HG03432 (cell line): ENCODE measurements at regions not wholly inside any gene's neighbourhood (a gene's known extent, or its start where the extent isn't known, plus 50 kb on each side); places are given as distances from the start of the nearest gene placed in this dataset.
"Not testable (repeated sequence)": the region's sequence is repeated elsewhere in the genome, so short reads cannot be mapped to it uniquely, and the experiment has no call there.

Source experiments
- ATAC-seq: cut with Tn5 transposase; IDR thresholded peaks from one replicate; pipeline ENCODE4 v1.9.1; 2021; ENCODE audit warnings: mild to moderate bottlenecking, moderate library complexity; ENCODE audit not compliant: unreplicated experiment

DNA sequence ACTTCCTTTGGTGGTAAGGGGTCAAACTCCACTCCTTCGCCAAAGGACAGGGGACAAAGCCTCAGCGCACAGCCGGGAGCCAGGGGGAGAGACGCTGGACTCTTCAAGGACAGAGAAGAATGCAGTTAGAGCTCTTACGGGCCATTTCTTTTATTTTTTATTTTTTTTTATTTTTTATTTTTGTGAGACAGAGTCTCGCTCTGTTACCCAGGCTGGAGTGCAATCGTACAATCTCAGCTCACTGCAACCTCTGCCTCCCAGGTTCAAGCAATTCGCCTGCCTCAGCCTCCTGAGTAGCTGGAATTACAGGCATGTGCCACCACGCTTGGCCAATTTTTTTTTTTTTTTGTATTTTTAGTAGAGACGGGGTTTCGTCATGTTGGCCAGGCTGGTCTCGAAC, 93.2 kb upstream of the RPH3AL start, which contains the start of gene RFLNB:
Gene RFLNB, minus strand, starts transcription at position 101 of the 400 bp plus-strand sequence.
- not testable (repeated sequence) for ATAC-seq

DNA sequence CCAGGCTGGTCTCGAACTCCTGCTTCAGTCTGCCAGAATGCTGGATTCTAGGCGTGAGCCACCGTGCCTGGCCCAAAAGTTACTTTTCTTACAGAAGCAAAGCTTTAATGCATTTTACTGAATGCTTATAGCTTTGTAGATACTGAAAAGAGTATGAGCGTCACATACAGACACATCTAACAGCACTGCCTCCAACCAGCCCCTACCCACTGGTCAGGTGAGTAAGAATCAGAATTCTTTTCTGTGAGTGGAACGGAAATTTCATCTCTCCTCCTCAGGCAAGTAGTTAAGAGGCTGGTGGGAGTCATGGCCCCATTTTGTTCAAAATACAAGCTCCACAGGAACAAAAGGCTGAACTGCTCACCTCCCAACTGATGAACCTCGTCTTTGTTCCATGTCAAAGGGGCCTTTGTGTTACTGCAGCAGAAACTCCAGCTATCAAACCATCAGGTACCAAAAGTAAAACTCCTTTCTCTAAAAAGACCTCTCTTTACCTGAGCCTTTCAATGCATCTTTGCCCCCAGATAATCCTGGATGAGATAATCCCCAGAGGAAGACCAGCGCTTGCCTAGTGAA, 92.4 kb upstream of the RPH3AL start:
- no peak for ATAC-seq

DNA sequence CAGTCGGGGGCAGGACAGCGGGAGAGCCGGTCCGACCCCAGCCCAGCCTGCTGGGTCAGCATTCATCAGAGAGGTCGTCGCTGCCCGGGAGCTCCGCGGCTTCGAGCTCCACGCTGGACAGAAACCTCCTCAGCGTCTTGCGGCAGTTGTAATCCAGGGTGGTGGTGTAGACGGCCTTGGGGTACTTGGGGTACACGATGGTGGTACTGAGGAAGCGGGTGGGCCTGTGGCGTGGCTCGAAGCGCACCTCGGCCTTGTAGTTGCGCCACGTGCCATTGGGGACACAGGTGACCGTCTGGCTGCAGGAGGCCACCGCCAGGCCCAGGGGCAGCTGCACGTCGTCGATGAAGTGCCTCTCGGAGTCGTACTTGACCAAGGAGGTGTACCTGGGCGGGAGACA, 90.5 kb upstream of the RPH3AL start:
- no peak for ATAC-seq

- ATAC-seq, result no peak
Observed at GRCh38 chr17:441155-441950, 88.7 kb upstream of the RPH3AL start.

DNA sequence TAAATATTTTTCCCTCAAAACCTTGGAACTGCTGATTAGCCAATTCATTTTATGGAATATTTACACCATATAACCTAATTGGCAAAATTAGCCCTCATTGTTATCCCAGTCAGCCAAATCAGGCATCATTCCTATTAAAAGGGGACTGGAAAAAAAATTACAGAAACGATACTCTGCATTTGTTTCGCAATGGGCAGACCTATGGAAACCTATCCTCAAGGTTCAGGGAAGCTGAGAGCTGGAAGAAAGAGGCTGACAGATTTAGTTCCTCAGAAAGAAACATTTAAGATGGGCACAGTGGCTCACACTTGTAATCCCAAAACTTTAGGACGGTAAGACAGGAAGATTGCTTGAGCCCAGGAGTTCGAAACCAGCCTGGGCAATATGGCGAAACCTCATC, 85.6 kb upstream of the RPH3AL start:
- no peak for ATAC-seq

- no peak for ATAC-seq
Observed at GRCh38 chr17:437545-437944, 84.9 kb upstream of the RPH3AL start.

GRCh38 chr17:436571-436970, 84.0 kb upstream of the RPH3AL start:
- ATAC-seq, result no peak

DNA sequence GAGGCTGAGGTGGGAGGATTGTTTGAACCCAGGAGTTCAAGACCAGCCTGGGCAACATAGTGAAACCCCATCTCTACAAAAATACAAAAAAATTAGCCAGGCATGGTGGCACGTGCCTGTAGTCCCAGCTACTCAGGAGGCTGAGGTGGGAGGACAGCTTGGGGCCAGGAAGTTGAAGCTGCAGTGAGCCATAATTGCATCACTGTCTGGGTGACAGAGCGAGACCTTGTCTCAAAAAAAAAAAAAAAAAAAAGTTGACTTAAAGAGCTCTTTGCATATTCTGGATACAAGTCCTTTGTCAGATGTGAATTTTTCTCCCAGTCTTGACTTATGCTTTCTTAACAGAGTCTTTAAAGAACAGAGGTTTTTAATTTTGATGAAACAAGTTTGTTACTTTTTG, 79.9 kb upstream of the RPH3AL start:
- not testable (repeated sequence) for ATAC-seq

GRCh38 chr17:431494-431893, 78.9 kb upstream of the RPH3AL start:
- ATAC-seq, result no peak

GRCh38 chr17:429589-429988, 77.0 kb upstream of the RPH3AL start:
- no peak for ATAC-seq

- ATAC-seq, result no peak
Observed at GRCh38 chr17:428414-428813, 75.8 kb upstream of the RPH3AL start.

DNA sequence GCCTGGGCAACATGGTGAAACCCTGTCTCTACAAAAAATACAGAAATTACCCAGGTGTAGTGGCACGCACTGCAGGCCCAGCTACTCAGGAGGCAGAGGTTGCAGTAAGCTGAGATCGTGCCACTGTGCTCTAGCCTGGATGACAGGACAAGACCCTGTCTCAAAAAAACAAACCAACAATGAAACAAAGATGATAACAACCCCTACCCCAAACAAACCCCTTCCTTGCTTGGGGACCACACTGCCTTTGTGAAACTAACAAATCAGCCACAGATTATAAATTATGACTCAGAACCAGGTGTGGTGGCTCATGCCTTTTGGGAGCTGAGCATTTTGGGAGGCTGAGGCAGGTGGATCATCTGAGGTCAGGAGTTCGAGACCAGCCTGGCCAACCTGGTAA, 75.3 kb upstream of the RPH3AL start:
- no peak for ATAC-seq

GRCh38 chr17:427327-427726, 74.7 kb upstream of the RPH3AL start:
- no peak for ATAC-seq

GRCh38 chr17:422196-422930, 69.8 kb upstream of the RPH3AL start:
- ATAC-seq, result no peak

- no peak for ATAC-seq
Observed at GRCh38 chr17:420479-421175, 68.0 kb upstream of the RPH3AL start.

- ATAC-seq, result no peak
Observed at GRCh38 chr17:419073-419735, 66.6 kb upstream of the RPH3AL start.

DNA sequence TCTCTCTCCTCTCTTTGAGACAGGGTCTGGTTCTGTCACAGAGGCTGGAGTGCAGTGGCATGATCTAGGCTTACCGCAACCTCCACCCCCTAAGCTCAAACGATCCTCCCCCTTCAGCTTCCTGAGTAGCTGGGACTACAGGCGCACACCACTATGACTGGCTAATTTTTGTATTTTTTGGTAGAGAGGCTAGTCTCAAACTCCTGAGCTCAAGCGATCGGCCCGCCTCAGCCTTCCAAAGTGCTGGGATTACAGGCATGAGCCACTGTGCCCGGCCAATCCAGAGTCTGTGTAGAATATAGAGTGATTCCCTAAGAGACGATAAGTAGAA, 65.8 kb upstream of the RPH3AL start:
- no peak for ATAC-seq

DNA sequence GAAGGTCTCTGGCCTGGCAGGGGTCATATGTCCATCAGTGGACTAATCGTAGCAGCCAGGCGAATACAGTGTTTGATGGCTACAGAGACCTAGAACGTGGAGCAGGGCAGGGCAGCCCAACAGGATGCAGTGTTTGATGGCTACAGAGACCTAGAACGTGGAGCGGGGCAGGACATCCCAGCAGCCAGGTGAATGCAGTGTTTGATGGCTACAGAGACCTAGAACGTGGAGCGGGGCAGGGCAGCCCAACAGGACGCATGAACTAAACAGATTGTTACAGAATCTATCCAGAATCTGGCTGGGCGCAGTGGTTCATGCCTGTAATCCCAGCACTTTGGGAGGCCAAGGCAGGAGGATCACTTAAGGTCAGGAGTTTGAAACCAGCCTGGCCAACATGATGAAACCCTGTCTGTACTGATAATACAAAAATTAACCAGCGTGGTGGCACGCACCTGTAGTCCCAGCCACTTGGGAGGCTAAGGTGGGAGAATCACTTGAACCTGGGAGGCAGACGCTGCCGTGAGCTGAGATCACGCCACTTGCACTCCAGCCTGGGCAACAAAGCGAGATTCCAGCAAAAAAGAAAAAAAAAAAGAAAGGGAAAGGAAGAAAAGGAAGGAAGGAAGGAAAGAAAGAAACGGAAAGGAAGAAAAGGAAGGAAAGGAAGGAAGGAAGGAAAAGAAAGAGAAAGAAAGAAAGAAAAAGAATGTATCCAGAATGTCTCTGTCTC, 65.2 kb upstream of the RPH3AL start:
- no peak for ATAC-seq

- ATAC-seq, result peak; percentile 64
Observed at GRCh38 chr17:416293-417206, 63.9 kb upstream of the RPH3AL start.
